ENCODE measurements at regions not wholly inside any gene's neighbourhood (a gene's known extent, or its start where the extent isn't known, plus 50 kb on each side); places are given as distances from the start of the nearest gene placed in this dataset.
"Not testable (repeated sequence)": the region's sequence is repeated elsewhere in the genome, so short reads cannot be mapped to it uniquely, and the experiment has no call there.

GRCh38 chr1:116819081-116819480 is 64.9 kb downstream of the CD2 start:
- no peak for DNase-seq

- DNase-seq: no peak
Measured at GRCh38 chr1:116820369-116820768, 66.1 kb downstream of the CD2 start.

DNA sequence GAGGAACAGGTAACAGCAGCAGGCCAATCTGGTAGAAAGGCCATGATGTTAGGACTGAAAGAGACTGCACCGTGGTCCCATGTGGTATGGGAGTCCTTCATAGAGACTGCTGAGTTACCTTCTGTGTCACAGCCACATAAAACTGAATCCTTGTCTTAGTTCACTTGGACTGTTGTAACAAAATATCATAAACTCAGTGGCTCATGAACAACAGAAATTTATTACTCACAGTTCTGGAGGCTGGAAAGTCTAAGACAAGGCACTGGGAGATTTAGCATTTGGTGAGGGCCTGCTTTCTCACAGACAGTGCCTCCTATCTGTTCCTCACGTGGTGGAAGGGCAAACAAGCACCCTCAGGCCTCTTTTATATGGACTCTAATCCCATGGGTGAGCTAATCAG is 67.5 kb downstream of the CD2 start:
- no peak for DNase-seq

DNA sequence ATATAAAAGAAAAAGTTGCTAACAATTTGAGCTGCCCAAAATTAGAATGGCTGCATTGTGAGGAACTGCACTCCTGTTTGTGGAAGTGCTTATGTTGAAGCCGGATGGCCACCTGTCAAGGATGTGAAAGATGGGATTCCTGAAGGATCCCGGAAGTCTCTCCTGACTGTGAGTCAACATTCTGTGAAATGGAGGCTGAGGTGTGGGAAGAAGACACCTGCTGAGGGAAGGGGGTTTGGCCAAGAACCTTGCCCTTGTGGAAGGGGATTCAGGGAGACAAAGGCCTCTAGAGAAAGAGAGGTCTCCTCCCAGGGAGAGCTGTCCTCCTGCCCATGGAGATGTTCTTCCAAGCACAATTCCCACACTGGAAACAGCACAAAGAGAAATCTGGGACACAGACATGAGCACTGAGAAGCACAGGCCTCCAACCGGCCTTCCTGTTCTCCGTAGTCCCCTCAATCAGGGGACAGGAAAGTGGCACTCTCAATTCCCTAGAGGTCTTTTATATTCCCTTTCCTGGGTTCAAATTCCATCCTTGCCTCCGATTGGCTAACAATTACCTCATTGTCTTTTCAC is 70.5 kb downstream of the CD2 start:
- DNase-seq: no peak

DNA sequence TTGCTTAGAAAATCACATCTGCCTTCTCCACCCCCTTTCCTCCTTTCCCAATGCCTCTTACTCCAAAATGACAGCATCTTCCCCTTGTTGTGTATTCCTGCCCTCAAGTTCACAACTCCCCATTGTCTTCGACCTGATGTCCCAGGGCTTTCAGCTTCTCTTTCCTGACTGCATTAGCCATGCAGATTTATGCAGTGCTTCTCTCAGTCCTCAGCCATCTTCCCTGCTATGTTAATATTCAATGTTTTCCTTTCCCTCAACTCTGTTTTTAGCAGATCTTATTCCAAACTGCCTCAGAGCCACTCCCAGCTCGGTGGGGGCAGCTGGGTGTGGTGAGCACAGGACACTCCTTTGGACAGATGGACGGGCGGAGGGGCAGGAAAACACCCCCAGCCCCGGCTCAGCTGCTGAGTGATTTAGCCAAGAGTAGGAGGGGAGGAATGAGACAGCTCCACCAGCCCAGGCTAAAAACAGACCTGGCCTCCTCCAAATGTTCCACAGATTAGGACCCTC is 71.0 kb downstream of the CD2 start:
- DNase-seq: peak; percentile 80

- DNase-seq: peak; percentile 68
Measured at GRCh38 chr1:116825720-116826438, 71.6 kb downstream of the CD2 start.

- no peak for DNase-seq
Measured at GRCh38 chr1:116826818-116827606, 72.8 kb downstream of the CD2 start.

DNA sequence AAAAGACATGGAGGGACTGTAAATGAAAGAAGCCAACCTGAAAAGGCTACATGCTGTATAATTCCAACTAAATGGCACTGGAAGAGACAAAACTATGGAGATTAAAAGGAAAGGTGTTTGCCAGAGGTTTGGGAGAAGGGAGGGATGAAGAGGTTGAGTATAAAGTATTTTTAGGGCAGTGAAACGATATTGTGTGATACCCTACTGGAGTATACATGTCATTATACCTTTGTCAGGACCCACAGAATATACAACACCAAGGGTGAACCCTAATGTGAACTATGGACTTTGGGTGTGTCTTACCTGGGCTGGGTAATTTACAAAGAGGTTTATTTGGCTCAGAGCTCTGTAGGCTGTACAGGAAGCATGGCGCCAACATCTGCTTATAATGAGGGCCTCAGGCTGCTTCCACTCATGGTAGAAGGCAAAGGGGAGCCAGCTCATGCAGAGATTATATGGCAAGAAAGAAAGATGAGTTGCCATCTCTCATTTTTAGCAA is 73.4 kb downstream of the CD2 start:
- DNase-seq: no peak

DNA sequence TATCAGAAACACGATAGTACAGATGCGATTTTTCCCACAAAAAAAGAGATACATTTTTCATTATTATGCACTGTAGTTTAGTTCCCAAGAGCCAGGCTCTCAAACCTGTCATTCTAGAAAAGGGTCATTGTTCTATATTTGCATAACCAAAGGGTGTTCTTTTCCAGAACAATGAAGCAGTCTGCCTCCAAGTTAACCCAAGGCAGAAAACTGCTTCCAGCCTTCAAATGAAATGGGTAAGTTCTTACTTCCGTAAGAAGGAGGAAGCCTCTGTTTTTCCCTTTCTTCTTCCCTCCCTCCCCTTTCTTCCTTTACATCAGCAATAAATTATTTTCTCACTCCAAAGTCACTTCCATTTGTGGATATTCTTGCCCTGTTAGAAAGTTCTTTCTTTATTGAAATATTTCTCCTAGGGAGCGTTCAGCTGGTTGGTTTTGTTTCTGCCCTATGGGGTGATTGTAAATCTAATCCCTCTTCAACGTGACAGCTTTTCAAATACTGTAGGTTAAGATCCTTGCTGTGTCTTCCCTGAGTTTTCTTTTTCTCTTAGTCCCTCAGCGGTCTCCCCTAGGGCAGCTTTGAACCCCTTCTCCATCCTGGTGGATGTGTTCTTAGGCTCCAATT is 77.3 kb upstream of the PTGFRN start:
- DNase-seq: no peak

DNA sequence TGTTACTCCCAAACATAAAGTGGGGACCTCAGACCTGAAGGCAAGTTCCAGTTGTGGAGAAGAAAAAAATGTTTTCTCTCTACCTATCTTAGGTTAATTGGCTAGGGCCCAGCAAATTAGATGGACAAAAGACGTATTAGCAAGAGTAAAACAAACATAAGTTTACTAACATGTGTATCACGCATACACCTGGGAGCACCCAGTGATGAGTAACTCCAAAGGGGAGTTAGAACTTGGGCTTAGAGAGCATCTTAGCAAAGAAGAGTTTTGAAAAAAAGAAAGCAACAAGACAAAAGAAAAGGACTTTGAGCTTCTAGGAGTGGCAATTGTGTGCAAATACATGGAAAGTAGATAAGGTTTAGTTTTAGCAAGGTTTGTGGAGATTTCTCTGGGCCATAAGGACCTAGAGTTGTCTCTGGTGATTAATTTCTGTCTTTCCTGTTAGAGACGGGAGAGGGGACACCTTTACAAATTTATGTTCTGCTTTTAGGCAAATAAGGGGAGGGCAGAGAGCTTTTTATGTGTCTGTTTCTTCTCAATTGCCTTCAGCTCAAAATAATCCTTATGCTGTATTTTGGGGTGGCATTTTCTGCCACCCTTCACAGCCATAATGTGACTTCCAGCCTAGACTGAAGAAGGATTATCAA is 76.7 kb upstream of the PTGFRN start:
- DNase-seq: no peak

DNA sequence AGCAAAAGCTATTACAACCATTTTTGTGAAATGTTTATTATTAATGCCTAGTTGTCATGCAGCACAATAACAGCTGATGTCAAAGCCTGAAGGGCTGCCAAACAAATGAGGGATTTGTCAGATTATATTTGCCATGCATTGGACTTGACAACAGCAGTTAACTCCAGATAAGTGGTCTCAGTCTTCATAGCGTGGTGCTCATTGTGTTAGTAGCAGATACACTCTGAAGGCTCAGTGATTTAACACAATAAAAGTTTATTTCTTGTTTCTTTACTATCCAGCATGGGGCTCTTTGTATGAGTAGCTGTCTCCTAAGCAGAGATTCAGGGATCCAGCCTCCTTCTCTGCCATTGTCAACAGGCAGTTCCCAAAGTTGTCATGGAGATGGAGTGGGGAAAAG is 76.0 kb upstream of the PTGFRN start:
- no peak for DNase-seq

DNA sequence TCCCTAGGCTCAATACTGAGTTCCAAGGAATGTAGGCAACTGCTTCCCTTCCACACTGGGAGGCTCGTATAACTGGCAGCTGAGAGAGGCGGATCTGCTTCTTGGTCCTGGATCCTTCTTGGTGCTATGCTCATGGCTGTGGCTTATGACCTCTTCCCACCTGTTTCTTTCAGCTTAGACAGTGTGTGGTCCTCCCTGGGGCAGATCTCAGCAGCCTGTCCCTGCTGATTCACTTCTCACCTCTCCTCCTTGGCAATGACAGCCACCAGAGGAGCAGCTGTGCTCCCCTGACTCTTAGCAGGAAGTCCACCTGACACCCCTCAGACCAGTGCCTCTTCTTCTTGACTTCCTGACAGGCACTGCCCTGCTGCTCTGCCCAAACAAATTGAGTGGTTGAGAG is 75.1 kb upstream of the PTGFRN start:
- DNase-seq: no peak

GRCh38 chr1:116835161-116835560 is 74.6 kb upstream of the PTGFRN start:
- DNase-seq: no peak

GRCh38 chr1:116836099-116836498 is 73.6 kb upstream of the PTGFRN start:
- no peak for DNase-seq

DNA sequence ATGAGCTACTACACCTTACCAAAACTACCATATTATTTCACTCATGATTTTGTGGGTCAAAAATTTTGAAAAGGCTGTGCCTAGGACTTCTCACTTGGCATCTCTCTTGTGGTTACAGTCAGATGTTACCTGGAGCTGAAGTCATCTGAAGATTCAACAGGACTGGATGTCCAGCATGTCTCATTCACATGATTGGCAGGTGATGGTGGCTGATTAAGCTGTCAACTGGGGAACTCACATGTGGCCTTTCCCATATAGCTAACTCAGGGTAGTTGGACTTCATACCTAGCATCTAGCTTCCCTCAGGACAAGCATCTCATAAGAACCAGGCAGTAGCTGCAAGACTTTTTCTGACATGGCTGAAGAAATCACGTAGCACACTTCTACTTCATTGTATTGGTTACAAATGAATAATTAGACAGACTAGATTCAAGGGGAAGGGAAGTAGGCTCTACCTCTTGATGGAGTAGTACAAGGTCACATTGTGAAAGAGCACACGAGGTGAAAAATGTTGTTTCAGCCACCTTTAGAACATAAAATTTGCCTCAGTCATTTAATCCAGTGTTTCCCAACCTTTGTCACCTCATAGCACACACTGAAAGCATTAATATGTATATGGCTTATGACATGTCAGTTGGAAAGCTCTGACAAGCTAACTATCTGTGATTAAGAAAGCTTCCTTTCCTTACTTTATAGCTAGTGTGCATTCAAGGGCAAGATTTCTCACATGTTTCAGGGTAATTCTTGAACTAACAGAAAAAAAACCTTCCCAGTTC is 68.0 kb upstream of the PTGFRN start:
- no peak for DNase-seq

DNA sequence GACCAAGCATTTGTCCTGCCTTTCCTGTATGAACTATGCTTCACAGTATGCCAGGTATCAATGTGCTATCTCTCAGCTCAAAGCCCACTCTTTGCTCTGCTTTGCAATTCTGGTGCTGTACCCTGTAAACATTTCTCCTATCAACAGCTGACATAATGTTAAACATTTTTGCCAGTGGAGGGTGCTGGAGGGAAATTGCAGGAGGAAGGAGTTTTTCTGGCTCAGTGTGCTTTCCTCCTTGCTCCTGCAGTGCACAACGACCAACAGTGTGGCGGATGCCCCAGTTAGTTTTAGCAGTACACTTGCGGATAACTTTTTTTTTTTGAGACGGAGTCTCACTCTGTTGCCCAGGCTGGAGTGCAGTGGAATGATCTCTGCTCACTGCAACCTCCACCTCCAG is 67.1 kb upstream of the PTGFRN start:
- DNase-seq: no peak

DNA sequence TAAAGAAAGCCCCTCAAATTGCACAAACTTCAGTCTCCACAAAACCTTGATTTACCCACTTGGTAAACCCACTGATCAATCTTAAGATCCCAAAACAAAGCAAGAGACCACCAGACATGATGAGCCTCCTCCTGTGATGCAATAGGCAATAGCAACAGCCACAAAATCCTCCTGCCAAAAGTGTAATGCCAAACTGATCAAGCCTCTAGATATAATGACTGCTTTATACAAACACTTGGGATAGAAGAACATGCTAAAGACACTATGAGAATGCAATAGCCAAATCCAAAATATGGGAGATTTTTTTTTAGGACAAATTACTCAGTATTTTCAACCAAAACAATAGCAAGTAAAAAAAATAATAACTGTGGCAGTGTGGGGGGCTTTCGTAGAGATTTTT is 64.9 kb upstream of the PTGFRN start:
- no peak for DNase-seq

- no peak for DNase-seq
Measured at GRCh38 chr1:116847190-116847589, 62.5 kb upstream of the PTGFRN start.

DNA sequence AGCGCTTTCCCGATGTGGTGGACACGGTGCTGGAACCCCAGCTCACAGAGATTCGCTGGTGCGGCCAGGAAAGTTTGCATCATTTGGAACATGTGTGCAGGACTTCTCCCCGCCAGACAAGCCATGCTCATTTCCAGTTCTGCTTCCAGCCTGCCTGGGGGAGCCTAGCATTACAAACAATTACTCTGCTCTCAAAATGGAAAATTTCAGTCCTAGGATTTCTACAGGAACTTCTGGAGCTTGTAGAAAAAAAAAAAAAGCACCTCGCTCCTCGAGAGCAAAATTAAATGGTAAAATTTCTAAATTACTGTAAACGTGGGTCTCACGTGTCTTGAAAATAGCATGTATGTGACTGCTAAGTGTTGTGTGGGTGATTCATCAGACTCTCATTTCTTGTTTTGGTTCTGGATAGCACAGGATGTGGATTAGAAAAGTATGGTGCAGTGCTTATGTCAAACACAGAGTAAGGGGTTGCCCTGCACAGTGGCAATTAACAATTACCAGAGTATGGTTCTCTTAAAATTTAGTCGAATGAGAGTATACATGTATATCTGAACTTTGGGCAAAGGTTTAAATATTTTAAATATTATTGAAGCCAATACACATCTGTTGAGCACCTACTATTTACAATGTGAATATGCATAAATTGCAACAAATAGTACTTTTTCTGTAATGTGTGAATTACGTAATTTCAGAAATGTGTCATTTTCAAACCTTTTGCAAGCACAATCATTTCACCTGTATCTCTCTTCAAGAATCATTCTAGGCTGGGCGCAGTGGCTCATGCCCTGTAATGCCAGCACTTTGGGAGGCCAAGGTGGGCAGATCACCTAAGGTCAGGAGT is 61.8 kb upstream of the PTGFRN start:
- DNase-seq: peak; percentile 84

DNA sequence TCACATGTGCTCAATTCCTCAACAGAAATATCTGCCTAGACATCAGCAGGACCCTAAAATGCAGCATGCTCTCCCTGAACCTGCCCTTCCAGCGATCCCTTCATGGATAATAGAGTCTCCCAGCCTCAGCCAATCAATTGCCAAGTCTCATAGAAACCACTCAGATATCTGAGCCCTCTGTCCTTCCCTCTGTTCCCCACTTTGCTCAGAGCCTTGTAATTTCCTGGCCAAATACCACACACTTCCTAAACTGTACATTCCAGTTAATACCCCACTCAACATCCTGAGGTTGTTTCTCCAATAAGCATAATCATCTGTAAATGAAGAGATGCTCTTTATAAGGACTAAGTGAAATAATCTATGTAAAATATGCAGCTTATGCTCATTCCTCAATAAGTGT is 59.3 kb upstream of the PTGFRN start:
- DNase-seq: no peak

GRCh38 chr1:116851189-116851588 is 58.5 kb upstream of the PTGFRN start:
- not testable (repeated sequence) for DNase-seq

Measured in right forelimb (tissue), 1 donor.